A549 (cell line): ENCODE measurements at regions not wholly inside any gene's neighbourhood (a gene's known extent, or its start where the extent isn't known, plus 50 kb on each side); places are given as distances from the start of the nearest gene placed in this dataset.

Source experiments
- CEBPB ChIP-seq, 2 experiments: fragments of >200 bp in 1 of 2; sonication (Bioruptor Twin) in 1 of 2; formaldehyde crosslinking in 1 of 2; IDR thresholded peaks; 2 replicates each; pipeline ENCODE4 v1.6.1; 2012 to 2016
- CHD2 ChIP-seq: fragments of 150-350 bp; IDR thresholded peaks from 2 replicates; pipeline ENCODE4 v1.6.1; 2014; ENCODE audit warnings: low read length; ENCODE audit not compliant: partially characterized antibody
- EP300 ChIP-seq, 2 experiments: fragments of >200 bp; sonication (Bioruptor Twin); formaldehyde crosslinking; IDR thresholded peaks; 2 replicates in 1 of 2; 3 replicates in 1 of 2; pipeline ENCODE4 v1.6.1; 2016 to 2017
- FOSB ChIP-seq: fragments of 250-450 bp; sonication (Bioruptor Pico); IDR thresholded peaks from 2 replicates; pipeline ENCODE4 v1.5.0; 2020; ENCODE audit warnings: mild to moderate bottlenecking, moderate library complexity
- JUN ChIP-seq, 2 experiments: fragments of >200 bp; sonication (Bioruptor Twin); formaldehyde crosslinking; IDR thresholded peaks; 2 replicates in 1 of 2; 3 replicates in 1 of 2; pipeline ENCODE4 v1.6.1; 2016 to 2017
- POLR2A ChIP-seq: IDR thresholded peaks from 2 replicates; pipeline ENCODE4 v1.6.1; 2012; ENCODE audit warnings: mild to moderate bottlenecking, low read length
- RAD21 ChIP-seq, 2 experiments: fragments of >200 bp in 1 of 2; sonication (Bioruptor Twin) in 1 of 2; formaldehyde crosslinking in 1 of 2; IDR thresholded peaks in 1 of 2; conservative IDR thresholded peaks in 1 of 2; 2 replicates in 1 of 2; 3 replicates in 1 of 2; pipeline ENCODE4 v1.6.1; 2012 to 2018; ENCODE audit warnings: inconsistent platforms in 1 of 2
- RFX5 ChIP-seq: fragments of 450-650 bp; IDR thresholded peaks from 2 replicates; pipeline ENCODE4 v1.7.1; 2014; ENCODE audit warnings: antibody characterized with exemption, mild to moderate bottlenecking, moderate library complexity
- ZSCAN20 ChIP-seq: fragments of 250-450 bp; sonication (Bioruptor Pico); IDR thresholded peaks from 2 replicates; pipeline ENCODE4 v1.8.0; 2022; ENCODE audit warnings: mild to moderate bottlenecking, moderate library complexity
- TF ChIP-seq, protein P1 (sequence below): fragments of >200 bp; sonication (Bioruptor Twin); formaldehyde crosslinking; IDR thresholded peaks from 3 replicates; pipeline ENCODE4 v1.5.1; 2016
- TF ChIP-seq, protein P2 (sequence below): IDR thresholded peaks from 2 replicates; pipeline ENCODE4 v1.6.1; 2012
- TF ChIP-seq, protein P3 (sequence below): IDR thresholded peaks from 2 replicates; pipeline ENCODE4 v1.6.1; 2012
- TF ChIP-seq, protein P4 (sequence below): fragments of 200-600 bp; sonication (generic); IDR thresholded peaks from 2 replicates; pipeline ENCODE4 v1.6.1; 2016; ENCODE audit warnings: antibody characterized with exemption, mild to moderate bottlenecking, moderate library complexity
- TF ChIP-seq, protein P5 (sequence below): fragments of 450-650 bp; IDR thresholded peaks from 2 replicates; pipeline ENCODE4 v1.6.1; 2014; ENCODE audit warnings: antibody characterized with exemption

DNA sequence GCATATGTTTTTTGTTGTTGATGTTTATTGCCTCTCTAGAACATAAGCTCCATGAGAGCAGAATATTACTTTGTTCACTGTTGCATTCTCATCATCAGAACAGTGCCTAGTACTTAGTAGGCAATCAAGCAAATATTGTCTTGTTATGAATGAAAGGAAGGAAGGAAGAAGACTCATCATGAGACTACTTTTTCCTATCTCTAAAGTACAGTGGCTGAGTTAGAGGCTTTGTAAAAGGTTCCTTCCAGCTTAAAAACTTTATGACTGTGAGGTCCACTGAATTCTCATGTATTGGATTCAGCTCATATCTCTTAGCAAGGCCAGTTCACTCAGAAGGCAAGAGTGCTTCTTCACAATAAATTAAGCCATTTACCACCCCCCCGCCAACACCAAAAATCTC lies 171.8 kb upstream of the NR3C1 start:
- no peak for TF ChIP-seq EP300 (IDR thresholded peaks at IDR 0.05)
- TF ChIP-seq, protein P1, sequence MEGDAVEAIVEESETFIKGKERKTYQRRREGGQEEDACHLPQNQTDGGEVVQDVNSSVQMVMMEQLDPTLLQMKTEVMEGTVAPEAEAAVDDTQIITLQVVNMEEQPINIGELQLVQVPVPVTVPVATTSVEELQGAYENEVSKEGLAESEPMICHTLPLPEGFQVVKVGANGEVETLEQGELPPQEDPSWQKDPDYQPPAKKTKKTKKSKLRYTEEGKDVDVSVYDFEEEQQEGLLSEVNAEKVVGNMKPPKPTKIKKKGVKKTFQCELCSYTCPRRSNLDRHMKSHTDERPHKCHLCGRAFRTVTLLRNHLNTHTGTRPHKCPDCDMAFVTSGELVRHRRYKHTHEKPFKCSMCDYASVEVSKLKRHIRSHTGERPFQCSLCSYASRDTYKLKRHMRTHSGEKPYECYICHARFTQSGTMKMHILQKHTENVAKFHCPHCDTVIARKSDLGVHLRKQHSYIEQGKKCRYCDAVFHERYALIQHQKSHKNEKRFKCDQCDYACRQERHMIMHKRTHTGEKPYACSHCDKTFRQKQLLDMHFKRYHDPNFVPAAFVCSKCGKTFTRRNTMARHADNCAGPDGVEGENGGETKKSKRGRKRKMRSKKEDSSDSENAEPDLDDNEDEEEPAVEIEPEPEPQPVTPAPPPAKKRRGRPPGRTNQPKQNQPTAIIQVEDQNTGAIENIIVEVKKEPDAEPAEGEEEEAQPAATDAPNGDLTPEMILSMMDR: no peak
- TF ChIP-seq POLR2A: no peak
- TF ChIP-seq RFX5: no peak
- no peak for TF ChIP-seq FOSB (CRISPR knock-in tag)
- TF ChIP-seq, protein P2, sequence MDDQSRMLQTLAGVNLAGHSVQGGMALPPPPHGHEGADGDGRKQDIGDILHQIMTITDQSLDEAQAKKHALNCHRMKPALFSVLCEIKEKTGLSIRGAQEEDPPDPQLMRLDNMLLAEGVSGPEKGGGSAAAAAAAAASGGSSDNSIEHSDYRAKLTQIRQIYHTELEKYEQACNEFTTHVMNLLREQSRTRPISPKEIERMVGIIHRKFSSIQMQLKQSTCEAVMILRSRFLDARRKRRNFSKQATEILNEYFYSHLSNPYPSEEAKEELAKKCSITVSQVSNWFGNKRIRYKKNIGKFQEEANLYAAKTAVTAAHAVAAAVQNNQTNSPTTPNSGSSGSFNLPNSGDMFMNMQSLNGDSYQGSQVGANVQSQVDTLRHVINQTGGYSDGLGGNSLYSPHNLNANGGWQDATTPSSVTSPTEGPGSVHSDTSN: no peak
- TF ChIP-seq, protein P3, sequence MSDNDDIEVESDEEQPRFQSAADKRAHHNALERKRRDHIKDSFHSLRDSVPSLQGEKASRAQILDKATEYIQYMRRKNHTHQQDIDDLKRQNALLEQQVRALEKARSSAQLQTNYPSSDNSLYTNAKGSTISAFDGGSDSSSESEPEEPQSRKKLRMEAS: no peak
- TF ChIP-seq CHD2: no peak
- TF ChIP-seq JUN (IDR thresholded peaks at IDR 0.05): no peak
- TF ChIP-seq, protein P4, sequence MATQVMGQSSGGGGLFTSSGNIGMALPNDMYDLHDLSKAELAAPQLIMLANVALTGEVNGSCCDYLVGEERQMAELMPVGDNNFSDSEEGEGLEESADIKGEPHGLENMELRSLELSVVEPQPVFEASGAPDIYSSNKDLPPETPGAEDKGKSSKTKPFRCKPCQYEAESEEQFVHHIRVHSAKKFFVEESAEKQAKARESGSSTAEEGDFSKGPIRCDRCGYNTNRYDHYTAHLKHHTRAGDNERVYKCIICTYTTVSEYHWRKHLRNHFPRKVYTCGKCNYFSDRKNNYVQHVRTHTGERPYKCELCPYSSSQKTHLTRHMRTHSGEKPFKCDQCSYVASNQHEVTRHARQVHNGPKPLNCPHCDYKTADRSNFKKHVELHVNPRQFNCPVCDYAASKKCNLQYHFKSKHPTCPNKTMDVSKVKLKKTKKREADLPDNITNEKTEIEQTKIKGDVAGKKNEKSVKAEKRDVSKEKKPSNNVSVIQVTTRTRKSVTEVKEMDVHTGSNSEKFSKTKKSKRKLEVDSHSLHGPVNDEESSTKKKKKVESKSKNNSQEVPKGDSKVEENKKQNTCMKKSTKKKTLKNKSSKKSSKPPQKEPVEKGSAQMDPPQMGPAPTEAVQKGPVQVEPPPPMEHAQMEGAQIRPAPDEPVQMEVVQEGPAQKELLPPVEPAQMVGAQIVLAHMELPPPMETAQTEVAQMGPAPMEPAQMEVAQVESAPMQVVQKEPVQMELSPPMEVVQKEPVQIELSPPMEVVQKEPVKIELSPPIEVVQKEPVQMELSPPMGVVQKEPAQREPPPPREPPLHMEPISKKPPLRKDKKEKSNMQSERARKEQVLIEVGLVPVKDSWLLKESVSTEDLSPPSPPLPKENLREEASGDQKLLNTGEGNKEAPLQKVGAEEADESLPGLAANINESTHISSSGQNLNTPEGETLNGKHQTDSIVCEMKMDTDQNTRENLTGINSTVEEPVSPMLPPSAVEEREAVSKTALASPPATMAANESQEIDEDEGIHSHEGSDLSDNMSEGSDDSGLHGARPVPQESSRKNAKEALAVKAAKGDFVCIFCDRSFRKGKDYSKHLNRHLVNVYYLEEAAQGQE: no peak
- TF ChIP-seq, protein P5, sequence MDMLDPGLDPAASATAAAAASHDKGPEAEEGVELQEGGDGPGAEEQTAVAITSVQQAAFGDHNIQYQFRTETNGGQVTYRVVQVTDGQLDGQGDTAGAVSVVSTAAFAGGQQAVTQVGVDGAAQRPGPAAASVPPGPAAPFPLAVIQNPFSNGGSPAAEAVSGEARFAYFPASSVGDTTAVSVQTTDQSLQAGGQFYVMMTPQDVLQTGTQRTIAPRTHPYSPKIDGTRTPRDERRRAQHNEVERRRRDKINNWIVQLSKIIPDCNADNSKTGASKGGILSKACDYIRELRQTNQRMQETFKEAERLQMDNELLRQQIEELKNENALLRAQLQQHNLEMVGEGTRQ: no peak
- TF ChIP-seq ZSCAN20 (CRISPR knock-in tag): no peak
- TF ChIP-seq CEBPB (IDR thresholded peaks at IDR 0.05): no peak
- TF ChIP-seq RAD21 (conservative IDR thresholded peaks at IDR 0.05 in 1 of 2, IDR thresholded peaks at IDR 0.05 in 1 of 2): no peak
